GM19328 (cell line): ENCODE measurements at regions not wholly inside any gene's neighbourhood (a gene's known extent, or its start where the extent isn't known, plus 50 kb on each side); places are given as distances from the start of the nearest gene placed in this dataset.
"Not testable (repeated sequence)": the region's sequence is repeated elsewhere in the genome, so short reads cannot be mapped to it uniquely, and the experiment has no call there.

ENCODE experiments used
- ATAC-seq: cut with Tn5 transposase; IDR thresholded peaks from one replicate; pipeline ENCODE4 v1.9.1; 2021; ENCODE audit warnings: mild to moderate bottlenecking, moderate library complexity; ENCODE audit not compliant: unreplicated experiment

DNA sequence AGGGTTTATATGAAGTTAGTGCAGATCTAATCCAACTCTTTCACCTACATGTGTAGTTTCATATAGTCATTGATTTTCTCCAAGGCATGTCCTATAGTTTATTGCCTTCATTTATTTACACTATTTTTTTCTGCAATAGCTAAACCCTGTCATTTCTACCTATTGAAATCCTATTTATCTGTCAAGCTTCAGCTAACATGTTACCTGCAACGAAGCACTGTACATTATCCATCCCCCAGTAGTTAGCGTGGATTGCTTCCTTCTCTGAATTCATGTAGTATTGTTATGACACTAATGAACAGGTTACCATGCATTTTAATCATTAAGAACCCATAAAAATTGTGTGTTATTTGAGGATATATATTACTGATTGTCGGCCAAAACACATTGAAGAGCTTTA lies 742.9 kb upstream of the PCDH20 start:
- ATAC-seq: no peak

DNA sequence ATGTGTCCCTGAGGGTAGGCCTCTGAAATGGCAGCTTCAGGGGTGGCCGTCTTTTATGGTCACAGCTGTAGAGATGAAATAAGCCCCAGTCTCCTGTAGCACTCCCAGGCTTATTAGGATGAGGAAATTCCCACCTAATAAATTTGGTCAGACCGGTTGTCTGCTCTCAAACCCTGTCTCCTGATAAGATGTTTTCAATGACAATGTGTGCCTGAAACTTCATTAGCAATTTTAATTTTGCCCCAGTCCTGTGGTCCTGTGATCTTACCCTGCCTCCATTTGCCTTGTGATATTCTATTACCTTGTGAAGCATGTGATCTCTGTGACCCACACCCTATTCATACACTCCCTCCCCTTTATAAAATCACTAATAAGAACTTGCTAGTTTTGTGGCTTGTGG lies 736.1 kb upstream of the PCDH20 start:
- ATAC-seq: not testable (repeated sequence)

DNA sequence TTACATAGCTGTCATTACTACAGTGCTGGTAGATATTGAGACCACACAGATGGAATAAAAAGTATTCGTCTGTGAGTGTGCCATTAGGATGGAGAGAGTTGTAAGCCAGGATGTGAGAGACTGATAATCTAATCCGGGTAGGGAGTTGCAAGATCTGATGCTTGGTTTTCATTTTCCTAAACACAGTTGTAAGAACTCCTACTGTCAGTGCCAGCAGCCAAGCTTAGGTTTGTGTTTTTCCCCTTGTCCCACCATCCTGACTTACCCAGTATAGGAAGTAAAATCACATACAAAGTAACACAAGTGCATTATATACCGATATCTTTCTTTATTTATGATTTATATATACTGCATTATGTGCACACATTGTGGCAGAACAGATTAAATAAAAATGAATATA lies 726.4 kb upstream of the PCDH20 start:
- no peak for ATAC-seq

DNA sequence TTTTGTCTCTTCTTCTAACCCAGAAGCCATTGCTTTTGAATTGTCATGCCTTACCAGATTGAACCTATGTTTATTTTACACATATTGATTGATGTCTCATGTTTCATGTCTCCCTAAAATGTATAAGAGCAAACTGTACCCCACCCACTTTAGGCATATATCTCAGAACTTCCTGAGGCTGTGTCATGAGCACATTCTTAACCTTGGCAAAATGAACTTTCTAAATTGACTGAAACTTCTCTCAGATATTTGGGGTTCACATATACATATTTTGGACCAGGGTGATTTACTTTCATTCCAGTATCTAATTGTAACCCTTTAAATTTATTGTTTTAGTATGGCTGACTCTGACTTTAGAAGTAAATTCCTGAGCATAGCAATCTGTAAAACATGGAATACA lies 723.9 kb upstream of the PCDH20 start:
- no peak for ATAC-seq

DNA sequence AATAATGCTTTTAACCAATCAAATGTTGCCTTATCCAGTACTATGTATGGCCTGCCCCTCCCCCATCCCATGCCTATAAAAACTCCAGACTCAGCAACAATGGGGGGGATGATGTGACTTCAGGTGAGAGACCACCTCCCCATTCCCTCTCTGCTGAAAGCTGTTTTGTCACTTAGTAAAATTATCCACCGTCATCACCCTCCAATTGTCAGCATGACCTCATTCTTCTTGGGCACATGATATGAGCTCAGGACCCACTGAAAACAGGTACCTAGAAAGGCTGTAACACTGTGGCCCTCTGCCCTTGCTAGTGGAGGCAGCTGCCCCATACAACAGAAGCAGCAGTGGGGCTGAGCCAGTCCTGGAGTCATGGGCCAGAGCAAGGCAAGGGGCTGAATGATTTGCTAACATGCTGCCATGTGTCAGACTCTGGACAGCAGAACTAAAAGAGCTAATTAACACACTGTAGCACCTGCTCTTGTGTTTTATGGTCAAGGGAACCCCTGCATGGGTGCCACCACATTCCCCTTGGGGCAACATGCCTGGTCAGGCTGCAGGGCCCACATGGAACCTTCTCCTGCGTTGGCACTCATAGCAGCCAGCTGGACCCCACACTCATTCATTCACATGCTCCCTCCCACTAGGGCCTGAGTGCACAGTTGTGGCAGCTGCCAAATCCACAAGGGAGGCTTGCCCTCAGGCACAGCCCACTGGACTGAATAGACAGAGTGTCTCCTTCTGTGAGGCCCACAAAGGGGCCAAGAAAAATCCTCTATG lies 722.2 kb upstream of the PCDH20 start:
- ATAC-seq: no peak

DNA sequence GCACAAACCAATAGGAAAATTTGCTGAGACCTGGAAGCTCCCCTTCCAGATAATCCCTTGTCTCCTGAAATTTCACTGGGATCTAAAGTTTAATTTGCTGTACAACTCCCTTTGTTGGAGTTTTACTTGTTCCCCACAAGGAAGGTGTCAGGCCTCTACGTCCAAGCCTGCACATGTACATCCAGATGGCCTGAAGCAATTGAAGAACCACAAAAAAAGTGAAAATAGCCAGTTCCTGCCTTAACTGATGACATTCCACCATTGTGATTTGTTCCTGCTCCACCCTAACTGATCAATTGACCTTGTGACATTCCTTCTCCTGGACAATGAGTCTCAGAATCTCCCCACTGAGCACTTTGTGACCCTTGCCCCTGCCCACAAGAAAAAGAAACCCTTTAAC lies 716.0 kb upstream of the PCDH20 start:
- no peak for ATAC-seq

DNA sequence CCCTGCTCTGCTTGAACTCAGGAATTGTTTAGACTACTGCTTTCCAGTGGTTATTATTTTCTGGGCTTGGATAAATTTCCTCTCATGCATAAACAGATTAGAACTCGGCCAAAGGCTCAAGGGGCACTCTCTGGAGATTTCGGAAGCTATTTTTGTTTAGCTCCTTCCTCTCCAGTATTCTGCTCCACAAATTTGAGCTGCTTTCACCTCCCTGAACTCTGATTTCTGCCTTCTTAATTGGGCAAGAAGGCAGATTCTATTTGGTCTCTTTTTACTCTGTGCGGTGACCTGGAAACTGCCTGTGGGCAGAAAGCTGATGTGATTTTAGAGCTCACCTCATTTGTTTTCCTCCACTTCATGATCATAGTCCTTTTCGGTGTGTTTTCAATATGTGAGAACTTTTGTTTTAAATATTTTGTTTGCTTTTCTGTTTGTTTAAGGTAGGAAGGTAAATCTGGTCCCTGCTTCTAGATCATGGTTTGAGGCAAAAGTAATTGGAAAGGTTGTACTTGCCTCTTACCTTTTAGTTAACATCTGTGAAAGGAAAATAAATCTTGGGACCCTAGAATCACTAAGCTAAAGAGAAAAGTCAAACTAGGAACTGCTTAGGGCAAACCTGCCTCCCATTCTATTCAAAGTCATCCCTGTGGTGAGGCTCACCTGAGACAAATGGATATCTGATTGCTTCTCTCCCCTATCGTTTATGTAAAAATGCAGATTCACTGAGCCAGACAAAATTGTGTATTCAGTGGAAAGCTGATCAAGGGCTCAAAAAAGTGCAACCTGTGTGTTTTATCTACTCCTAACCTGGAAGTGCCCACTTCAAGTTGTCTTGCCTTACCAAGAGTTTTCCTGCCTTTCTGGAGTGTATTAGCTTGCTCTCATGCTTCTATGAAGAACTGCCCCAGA lies 714.7 kb upstream of the PCDH20 start:
- ATAC-seq: no peak

DNA sequence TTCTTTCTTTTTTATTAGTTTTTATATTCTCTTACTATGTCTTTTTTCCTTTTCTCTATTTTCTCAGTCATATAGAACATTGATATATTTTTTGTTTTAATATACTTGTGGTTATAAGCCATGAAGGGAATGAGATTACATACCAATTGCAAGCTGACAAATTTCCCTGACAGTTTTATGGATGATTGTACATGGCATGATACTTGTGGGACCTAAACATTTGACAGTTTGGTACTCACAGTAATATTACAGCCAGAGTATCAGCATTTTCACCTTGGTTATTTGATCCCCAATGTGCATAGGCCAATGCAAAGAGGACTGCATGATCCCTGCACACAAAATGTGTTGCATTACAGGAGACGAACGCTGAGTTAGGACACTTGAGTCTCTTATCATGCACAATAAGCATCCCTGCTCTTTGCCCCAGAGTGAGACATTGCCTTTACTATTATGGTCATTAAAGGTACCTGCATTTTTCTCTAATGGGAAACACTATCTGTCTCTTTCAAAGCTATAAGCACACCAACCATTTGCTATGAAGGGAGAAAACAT lies 713.4 kb upstream of the PCDH20 start:
- no peak for ATAC-seq

DNA sequence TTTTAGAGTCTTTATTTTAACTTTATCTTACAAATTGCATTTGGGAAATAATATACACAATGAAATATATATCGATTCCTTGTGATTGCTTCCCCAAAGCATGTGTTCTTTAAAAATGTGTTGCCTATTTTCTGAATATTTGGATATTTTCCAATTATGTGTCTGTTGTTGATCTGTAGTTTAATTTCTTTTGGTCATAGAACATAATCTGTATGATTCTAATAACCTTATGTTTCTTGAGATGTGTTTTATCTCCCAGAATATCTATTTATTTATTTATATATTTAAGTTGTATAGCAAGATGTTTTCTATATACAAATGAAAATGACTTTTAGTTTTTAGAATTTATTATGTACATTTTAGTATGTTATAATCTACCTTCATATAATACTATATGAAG lies 710.8 kb upstream of the PCDH20 start:
- ATAC-seq: no peak

DNA sequence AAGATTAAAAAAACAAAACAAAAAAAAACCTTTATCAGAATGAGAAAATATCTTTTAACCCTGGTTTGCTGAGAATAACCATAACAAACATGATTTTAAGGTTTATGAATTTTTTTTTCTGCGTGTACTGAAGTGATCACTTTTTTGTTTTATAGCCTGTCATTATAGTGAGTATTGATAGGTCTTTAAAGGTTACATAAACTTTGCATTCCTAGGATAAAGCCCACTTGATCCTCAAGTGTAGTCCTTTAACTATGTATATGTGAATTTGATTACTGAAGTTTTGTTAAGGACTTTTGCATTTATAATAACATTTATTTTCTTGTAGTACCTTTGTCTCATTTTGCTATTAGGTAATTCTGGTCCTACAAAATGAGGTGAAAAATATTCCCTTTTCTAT lies 709.8 kb upstream of the PCDH20 start:
- ATAC-seq: no peak

DNA sequence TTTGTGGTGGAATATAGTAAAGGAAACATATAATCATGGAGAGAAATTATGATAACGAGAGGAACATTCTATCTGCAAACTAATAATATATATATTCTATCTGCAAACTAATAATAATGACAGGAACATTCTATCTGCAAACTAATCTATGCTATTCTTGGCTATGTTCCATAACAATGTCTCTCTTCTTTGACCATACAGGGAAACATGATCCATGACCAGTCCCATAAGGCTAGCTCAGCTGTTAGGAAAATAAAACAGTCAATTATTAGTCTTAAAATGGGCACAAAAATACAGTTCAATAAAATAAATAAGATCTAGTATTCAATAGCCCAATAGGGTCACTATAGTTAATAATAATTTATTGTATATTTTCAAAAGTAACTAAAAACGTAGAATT lies 707.8 kb upstream of the PCDH20 start:
- no peak for ATAC-seq

DNA sequence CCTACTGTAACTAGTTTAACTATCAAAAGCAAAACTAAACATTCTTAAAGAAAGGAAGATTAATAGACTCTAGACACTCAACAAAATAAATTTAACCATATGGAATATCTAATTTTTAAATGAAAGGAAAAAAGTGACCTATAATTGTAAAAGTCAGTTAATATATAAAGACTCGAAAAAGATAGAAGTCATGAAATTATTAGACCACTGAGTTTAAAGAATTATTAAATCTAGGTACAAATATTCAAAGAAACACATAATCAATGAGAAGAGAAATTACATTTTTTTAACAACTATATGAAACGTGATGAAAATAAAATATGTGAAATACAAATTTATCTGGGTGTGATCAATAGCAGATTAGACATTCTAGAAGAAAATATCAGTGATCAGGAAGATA lies 706.8 kb upstream of the PCDH20 start:
- no peak for ATAC-seq

DNA sequence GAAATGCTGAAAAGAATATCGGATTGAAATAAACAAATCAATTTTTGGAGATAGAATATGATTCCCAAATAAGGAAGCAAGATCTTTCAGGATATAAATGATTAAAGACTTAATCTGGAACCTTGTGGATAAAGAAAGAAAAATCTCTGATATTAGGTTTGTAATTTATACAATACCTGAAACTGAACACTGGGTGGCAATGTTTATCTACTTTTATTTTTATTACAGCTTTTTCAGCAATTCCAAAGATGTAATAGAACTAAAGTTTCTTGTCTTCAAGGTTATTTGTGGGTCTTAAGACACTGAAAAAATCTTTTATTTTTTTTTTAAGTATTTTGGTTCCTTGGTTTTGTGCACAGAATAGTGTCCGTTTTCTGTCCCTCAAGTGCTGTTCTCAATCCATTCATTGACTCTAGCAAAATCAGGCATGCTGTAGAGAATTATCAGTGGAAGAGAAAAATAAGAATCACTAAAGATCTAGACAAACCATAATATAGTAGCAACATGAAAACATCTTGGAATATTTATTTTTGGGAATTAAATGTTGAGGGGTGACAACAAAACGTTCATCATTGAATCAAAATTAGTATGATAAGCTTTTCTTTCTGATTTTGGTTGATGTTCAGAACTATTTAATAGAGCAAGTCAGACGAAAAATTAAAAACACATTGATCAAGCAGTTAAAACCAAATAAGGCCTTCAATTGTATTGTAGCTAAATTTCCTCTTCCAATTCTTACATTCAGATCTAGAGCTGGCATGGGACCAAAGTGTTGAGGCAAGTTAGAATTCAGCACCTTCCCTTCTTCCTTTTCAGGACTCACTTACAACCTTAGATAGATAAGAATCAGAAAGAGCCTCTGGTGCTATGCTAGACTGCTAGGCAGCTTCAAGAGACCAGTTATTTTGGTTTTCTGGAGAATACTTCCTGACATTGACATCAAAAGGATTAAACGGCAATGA lies 704.4 kb upstream of the PCDH20 start:
- no peak for ATAC-seq

DNA sequence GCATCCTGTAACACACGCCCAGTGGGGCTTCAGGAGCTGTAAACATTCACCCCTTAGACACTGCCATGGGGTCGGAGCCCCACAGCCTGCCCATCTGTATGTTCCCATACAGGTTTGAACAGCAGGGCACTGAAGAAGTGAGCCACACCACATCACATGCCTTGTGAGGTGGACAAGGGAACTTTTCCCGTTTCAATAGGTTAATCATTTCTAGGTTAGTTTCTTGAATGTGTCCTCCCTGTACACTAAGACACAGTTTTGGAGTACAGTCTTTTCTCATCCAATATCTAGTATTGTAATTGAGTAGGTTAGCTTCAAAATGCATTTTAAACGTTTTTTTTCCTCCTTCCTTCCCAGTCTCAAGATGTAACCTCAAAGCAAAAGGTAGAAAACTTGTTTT lies 700.2 kb upstream of the PCDH20 start:
- no peak for ATAC-seq

DNA sequence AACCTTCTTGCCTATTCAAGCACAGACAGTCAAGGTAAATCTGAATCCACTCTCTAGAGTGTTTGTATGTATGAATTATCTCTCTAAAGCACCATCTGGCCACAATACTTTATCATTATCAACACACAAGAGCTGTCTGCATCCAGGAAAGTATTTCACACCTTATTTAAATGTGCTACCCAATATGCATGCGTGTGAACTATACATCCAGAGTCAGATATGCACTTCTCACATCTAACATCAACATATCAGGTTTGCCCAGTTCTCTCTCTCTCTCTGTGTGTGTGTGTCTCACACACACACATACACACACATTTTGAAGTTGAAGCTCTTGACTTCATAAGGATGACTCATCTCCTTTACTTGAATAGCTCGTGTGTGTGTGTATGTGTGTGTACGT lies 697.5 kb upstream of the PCDH20 start:
- ATAC-seq: no peak

DNA sequence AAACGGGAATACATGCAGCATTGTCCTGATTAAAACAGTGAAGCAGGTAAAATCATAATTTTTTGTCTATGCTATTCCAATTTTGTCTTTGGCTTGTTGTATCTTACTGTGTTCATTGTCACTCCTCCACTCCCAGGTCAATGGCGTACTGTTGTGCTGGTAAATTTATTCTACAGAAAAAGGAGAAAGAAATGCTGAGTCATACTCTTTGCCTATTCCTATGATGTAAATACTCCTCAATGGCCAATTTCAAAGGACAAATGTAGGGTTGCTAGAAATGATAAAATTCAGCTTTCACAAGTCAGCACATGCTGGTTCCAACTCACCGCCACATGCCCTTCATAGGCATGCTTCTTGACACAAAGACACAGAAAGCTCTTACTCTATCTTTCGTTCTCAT lies 694.4 kb upstream of the PCDH20 start:
- ATAC-seq: no peak

DNA sequence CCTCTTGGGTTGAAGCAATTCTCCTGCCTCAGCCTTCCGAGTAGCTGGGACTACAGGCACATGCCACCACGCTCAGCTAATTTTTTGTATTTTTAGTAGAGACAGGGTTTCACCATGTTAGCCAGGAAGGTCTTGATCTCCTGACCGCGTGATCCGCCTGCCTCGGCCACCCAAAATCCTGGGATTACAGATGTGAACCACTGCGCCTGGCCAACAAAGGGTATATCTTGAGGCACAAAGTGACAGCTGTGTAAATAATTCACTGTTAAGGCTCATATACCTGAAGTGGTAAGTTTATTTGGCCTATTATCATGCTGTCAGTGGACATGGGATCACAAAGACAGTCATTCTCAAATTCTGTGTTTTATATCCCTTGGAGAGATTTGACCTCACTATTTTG lies 688.5 kb upstream of the PCDH20 start:
- not testable (repeated sequence) for ATAC-seq

DNA sequence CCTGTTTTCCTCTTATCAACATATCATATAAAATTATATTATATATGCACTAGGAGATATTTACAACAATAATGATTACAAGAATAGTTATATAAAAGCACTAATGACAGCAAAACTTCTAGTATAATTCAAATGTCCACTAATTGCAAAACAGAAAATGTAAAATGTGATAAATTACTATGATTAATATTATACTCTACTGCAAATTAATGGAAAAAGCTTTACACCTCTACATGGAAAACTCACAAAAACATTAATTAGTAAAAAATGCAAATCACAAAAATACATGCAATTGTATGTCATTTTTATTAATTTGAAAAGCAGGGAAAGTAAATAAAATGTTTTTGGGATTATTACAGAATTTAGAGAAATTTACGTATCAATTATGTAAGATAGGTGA lies 681.0 kb upstream of the PCDH20 start:
- ATAC-seq: no peak

DNA sequence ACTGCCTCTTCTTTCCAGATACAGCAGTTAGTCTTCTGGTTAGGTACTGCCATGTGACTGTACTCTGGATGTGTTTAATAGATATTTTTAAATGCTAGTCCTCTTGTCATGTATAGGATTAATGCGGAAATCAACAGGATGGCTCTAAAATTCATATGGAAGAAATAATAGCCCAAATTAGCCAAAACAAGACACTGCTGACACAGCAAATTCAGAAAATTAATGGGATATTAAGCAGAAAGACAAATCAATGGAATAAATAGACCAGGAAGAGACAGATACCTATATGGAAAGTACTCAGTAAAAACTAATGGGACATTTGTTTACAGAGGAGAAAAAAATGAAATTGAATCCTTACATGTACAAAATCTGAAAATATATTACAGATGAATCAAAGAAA lies 679.3 kb upstream of the PCDH20 start:
- no peak for ATAC-seq

DNA sequence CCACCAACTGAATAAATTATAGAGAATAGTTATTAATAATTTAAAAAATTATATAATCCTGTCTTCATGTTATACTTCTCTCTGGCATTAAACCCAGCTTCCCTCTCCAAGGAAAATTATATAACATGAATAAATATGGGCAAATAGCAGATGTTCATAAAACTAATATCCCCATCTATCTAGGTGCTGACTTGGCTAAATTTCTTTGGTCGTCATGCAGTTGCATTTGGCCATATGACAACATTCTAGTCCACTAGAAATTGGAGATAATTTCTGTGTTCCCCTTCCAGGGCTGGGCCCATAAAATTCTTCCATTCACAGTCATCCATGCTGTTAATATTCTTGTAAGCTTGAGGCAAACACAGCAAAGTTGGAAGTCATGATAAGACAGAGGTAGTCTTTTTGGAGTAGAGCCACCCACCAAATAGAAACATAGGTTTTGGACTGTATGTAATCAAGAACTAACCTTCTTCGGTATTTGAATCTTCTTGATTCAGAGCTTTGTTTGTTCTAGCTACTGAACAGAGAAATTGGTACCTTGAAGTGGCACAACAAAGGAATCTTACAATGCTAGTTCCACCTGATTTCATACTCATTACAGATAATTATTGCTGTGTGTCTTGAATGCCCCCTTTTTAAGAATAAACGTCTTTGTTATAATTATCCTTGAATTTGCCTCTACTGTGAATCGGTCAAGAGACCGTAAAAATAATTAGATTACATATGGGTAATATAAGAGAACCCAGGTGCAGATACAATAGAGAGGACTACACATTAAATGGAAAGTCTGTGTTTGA lies 678.5 kb upstream of the PCDH20 start:
- no peak for ATAC-seq
